ENCODE measurements at regions not wholly inside any gene's neighbourhood (a gene's known extent, or its start where the extent isn't known, plus 50 kb on each side); places are given as distances from the start of the nearest gene placed in this dataset.
A peak's percentile ranks its signal among the peaks of the same experiment; 100 is the strongest.

DNA sequence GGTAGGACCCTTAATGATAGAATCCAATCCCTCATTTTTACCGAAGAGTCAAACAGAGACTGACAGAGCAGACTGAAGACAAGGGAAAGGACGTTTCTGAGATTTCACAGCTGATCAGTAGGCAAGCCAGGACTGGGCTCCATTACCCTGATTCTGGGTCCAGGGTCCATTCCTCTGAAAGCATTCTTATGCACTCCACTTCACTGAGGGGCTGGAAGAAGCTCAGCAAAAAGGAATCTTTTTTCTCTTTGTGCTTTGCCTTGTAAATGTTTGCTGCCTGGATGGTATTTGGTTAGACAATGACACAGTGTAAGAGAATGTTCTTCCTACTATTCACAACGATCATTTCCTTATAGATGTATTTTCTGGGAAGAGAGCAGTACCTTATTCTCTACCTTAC is 331.3 kb upstream of the PROX1 start:
- no peak for DNase-seq

DNA sequence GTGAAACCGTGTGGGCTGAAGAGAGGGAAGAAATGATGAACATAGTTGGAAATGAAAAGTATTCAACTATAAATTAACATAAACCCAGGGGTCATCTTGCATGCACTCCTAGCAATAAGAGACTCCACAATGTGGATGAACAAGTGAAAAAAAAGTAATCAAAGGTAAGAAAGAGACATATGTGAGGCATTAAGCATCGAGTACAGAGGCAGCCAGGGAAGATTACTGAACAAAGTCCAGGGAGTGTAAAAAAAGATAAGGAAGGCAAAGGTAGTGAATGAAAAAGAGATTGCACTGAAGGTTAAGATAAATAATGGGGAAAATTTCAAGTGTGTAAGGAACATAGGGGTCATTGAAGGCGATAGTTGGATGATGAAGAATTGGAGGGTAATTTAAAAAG is 330.8 kb upstream of the PROX1 start:
- DNase-seq: no peak

DNA sequence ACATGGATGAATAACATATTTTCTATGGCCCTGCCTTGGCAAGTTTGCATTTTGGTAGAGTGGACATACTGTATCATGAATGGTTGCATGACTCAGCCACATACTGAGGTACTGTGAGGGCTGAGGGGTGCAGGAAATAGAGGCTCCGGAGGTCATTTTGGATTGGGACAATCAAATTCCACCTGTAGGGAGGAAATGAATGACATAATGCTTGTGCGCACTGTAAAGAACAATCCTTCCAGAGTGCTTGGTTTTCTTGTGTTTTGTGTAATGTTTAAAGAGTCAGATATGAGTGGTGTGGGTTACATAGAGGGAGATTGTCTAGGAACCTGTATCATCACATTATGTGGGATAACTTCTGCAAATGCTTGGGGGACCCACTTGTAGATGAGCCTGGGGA is 329.9 kb upstream of the PROX1 start:
- DNase-seq: no peak

DNA sequence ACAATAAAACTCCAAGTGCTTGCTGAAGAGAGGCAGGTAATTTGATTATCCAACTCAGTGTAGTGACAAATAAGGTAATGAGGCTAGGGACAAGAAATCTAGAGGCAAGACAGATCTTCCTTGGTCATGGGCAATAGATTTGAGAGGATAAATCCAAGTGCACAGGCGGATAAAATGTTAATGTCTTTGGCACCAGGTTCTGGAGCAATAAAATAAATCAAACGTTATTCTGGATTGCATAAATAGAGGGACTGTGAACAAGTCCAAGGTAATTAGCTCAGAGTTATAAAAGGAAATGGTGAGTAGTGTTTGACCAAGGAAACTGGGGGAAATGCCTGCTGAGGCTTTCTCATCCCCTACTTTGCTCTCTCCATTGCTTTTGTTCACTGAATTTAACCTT is 329.3 kb upstream of the PROX1 start:
- no peak for DNase-seq

DNA sequence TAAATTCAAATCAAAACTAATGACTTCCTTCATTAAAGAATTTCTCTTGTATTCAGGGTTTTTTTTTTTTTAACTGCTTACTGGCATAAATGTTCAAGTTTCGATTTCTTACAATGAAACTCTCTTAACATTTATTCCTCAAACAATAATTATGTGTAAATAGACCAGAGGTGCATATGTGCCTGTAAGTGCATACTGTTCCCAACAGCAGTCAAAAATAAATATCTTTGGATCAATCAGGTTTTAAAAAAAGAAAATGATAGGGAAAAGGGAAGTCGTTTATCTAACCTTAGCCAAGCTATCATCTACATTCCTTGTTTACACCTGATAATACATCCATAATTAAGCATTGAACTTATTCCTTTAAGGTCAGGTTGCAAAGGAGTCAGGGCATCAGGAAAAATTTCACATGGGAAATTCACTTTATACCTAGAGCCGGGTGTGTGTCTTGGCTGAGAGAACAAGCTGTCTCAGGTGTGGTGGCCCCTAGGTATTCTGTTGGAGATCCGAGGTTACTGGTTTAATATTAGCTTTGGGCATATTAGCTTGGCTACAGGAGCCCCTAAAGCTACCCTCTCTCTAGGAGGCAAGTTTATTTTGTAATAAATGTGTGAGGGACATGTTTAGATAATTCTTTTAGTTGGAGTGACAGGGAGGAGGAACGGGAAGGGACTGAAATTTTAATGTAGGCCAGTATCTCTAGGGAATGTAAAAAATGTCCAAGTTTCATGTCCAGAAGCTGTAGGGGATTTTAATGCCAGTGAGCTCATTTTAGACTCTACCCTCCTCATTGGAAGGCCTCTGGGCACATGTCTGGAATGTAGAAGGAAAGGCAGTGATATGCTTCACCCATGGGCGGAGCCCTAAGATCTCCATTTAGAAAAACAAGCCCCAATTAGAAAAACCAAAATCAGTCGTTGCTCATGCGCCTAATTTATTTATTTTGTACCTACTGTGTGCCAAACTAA is 327.9 kb upstream of the PROX1 start:
- no peak for DNase-seq

DNA sequence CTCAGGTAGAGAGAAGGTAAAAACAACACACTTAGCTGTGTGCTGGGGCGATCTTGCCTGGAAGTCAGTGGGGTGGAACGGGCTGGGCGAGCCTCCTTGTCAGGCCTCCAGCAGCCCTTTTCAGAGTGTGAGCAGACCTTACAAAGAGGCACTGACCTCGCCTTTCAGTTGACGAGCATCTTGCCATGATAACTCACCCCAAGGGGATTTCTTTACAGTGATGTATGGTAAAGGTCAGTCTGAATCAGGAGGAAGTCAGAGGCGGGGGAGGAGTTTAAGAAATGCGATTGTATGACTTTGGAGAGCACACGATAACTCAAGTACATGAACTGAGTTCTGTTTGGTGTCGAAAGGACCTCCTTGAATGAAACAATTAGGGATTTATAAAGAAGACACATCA is 326.5 kb upstream of the PROX1 start:
- no peak for DNase-seq

DNA sequence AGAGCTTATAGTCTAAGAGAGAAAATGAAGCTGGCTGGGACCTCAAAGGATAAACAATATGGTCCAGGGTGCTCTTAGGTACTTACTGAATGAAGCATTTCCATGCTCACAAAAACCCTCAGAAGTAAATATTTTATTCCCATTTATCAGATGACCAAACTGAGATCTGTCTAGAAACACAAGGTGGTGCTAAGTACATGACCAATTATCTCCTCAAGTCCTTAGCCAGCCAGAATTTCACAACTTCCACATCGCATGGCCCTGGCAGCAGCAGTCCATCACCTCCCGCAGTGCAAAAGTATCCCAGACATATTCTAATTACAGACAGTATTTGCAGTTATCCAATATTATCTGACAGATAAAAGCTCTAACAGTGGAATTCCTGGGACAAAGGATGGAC is 321.7 kb upstream of the PROX1 start:
- no peak for DNase-seq

DNA sequence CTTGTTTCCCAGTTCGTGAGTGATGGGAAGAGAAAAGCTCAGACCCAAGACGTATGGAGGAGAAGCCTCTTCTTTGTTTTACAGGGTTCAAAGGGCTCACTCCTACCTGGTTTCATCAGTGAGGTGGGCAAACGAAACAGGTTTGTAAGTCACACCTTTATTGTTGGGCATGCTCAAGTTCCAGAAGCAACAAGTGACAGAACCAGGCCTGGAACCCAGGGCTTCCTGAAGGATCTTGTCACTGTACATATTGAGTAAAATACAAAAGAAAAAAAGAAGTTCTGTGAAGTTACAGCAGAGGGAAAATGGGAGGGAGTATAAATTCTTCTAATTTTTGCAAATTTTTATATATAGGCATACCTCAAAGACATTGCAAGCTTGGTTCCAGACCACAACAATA is 320.9 kb upstream of the PROX1 start:
- no peak for DNase-seq

DNA sequence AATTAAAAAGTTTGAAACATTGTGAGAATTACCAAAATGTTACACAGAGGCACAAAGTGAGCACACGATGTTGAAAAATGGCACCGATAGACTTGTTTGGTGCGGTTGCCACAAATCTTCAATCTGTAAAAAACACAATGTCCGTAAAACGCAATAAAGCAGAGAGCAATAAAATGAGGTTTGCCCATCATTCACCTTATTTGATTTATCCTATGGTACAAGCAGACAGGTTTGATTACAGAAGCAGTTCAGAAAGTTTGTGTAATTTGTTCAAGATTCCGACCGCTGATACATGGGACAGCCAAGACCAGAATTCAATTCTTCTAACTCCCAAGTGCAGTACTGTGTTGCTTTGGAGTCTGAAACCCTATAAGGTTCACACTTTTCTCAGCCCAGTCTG is 318.3 kb upstream of the PROX1 start:
- DNase-seq: no peak

DNA sequence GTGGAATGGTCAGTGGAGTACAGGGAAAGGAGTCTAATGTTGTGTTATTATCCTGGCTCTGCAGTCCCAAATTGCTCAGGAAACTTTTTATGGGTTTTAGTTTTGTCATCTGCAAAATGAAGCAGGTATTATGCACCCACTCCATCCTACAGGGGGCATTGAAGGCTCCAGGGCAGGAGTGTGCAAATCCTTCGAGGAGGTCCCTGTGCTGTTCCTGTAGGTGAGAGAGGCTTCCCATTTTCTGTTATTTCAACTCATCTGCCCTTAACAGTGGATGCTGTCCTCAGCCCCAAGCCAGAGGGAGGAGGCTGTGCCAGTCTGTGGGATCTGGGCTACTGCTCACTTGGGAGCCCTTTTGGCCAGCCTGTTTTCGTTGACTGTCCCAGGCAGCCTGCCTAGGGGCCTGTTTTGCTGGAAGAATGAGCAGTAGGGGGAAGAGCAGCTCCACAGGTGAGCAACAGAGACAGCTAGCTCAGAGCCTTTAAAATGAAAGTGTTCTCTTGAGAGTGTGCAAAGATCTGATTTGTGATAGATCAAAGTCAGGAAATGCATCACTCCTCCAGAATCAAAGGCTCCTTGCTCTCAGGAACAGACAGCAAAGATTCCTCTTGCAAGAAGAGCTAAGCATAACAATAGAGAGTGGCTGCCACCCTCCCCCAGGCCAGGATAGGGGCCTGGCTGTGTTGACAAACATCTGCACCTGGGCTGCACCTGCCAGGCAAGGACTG is 317.6 kb upstream of the PROX1 start:
- peak; percentile 44 for DNase-seq

DNA sequence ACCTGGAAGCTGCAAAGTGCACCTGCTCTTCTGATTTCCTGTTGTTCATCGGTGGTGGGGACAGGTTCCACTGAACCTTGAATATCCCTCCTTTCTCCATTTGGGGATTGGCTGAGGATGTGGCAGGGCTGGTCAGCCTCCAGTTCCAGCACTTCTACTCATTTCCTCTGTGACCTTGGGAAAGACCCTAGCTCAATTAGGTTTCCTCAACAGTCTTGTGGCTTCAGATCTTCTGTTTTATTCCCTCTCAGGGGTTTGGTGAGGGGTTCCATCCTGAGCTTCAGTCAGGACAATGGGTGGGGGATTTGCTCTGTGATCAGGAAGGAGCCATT is 317.1 kb upstream of the PROX1 start:
- DNase-seq: no peak

DNA sequence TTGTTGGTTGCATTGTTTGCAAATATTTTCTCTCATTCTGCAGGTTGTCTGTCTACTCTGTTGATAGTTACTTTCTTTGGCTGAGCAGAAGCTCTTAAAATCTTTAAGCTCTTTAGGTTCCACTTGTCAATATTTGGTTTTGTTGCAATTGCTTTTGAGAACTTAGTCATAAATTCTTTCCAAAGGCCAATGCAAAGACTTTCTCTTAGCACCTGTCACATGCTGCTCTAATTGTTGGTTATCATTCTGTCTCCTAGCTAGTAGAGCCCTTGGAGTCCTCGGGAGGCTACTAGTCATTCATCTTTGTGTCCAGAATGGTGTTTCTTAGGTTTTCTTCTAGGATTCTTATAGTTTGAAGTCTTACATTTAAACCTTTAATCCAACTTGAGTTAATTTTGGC is 312.7 kb upstream of the PROX1 start:
- no peak for DNase-seq

DNA sequence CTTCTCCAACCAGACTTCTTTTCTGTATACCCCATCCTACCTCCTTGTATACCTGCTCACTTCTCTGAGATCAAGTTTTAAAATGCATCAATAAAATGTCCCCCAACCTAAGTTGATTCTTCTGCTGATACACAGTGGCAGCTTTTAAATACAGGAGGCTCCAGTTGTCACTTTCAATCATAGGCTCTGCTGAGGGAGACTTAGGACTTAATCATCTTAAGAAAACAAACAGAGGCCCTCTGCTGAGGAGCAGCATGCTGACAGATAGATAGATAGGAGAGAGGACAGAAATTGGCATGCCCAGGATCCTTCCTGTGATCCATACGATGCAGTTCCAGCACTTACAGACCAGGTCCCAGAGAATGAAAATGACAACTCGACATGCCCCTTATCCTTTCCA is 311.0 kb upstream of the PROX1 start:
- DNase-seq: no peak

DNA sequence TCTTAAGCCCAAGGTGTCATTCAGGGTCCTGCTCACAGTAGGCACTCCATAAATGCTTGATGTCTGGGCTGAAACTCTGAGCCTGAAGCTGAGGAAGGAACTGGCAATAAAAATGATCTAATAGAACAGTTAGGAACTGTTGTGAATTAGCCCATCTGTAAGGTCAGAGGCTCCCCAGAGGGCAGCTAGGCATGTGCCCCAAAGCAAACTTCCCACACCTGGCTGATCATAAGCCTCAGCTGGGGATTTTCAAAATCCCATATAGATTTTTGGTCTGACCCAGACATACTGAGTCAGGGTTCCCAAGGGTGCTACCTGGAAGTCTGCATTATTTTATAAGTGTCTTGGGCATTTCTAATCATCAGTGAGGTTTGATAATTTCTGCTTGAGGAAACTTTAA is 309.4 kb upstream of the PROX1 start:
- DNase-seq: no peak

DNA sequence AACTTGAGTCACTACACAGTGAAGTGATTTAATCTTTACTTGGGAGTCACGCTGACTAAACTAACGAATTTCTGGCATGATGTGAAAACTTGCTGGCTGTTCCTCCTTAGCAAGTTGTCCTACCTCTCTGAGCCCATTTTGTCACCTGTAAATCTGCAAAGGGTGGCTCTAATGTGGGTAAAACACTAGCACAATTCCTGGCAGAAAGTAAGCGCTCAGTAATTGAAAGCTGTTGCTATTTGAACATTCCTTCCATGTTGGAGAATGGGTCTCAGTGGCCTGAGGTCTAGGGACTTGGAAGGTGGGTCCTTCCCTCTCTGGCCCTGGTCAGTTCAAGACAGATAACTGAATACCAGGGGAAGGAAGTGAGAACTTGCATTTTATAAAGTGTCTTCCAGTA is 309.0 kb upstream of the PROX1 start:
- DNase-seq: no peak

DNA sequence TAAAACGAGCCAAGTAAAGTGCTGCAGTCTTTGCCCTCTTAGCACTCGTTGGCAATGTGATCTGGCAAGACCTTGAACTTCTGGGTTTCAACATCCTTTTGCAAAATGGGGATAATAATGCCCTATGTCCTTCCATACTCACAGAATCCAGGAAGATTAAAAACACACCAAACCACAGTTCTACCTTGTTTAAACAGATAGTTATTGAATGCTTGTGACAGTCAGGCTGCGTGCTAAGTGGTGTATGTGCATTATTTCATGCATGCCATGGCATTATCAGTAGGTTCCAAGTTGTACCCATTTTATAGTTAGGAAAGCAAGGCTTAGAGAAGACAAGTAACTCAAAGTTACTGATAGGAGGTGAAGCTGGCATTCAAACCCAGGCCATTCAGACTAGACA is 308.6 kb upstream of the PROX1 start:
- DNase-seq: no peak

DNA sequence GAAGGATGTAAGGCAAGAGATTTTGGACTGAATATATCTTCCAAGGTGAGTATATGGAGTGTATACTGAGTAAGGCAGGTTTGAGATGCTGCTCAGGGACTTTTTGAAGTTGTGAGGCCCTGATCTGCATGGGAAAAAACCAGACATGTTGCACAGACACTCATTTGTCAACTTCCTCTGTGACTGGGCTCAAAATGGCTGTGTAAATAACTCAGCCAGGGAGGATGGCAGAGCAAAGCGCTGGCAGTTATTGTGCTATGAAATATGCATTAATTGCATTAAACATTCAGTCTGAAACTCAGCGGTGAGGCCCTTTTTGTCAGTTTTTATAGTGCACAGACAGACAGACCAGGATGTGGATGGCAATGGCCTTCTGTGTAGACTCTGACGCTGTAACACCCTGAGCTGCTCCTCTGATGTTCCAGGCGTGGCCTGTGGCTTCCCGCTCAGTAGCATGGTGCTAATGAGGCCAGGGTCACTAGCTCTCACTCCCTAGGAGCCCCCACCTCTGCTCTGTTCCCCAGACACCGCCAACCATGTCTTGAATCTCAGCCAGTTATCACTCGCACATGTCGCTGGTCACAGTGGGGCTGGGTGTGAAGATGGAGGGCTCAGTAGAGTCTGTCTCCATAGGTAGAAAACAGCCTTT is 307.0 kb upstream of the PROX1 start:
- DNase-seq: no peak

DNA sequence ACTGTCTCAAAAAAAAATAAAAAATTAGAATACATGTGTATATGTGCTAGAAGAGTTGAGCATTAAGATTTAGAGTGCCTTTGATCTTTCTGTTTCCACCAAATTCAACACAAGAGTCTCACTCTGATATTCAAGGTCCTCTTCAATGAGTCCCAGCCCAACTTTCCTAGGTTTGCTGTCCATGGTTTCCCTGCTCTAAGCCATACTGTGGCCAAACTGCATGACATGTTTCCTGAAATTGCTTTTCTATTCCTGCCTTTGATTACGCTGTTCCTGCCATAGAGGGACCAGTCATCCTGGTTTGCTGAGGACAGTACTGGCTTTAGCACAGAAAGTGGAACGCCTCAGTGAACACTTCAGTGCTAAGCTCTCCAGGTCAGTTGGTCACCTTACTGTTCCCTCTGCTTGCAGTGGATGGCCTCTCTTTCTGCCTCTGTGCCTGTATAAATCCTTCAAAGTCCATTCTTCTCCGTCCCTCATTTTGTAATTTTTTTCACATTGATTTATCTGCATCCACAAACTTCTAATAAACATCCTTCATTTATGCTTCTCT is 305.9 kb upstream of the PROX1 start:
- no peak for DNase-seq

DNA sequence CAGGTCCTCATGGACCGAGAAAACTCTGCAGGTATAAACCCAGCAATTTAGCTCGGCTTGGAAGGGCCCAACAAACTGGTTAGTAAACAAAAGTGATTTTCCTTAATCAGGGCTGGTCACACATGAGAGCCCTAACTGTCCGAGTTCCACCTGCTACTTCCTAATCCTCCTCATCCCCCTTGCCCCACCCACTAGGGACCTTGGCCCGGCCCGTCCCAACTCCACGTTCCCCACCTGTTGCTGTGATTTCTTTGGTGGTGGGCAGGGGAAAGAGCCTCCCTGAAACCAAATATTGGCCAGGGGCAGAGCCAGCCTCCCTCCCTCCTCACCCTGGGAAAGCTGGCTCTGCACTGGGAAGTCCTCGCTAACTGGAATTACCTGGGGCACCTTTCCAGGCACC is 304.2 kb upstream of the PROX1 start:
- no peak for DNase-seq

DNA sequence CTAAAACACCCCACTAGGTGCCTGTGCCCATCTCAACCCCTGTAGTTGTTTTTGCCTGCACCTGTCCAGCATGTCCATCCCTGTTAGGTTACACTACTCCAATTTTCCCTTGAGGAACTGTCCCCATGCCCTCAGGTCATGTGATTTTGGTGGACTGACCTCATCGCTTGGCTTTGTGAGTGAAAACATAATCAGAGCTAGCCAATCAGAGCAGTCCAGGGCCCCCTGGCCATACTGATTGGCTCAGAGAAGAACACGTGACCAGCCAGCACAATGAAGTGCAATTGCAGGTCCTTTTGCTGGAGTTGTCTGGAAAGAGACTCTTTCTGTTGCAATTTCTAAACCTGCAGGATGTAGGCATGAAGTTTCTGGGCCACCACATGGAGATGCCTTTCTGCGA is 303.3 kb upstream of the PROX1 start:
- DNase-seq: no peak

DNA sequence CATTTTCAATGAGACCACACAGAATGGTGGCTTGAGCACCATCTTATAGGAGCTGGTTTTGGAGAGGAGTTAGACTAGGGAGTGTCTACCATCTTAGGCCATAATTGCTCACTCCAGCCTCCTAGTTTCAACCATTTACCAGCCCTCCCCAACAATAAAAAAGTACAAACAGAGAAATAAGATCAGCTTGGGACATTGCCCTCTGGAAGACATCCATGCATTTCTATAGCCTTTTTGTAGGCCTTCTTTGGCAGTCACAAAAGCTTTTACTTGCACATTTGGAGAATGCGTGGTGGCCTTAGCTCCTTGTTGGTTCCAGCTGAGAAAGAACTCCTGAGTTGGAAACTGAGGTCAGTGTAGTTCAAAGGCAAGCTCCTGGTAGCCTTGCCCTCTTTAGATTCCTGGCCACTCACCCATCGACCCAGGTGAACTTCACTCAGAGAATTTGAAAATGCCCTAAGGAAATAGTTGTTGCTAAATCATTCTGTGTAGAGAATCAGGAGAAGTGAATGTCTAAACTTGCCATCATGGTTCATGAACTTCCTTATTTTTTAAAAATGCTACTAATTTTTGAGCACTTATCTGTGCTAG is 301.7 kb upstream of the PROX1 start:
- DNase-seq: no peak

DNA sequence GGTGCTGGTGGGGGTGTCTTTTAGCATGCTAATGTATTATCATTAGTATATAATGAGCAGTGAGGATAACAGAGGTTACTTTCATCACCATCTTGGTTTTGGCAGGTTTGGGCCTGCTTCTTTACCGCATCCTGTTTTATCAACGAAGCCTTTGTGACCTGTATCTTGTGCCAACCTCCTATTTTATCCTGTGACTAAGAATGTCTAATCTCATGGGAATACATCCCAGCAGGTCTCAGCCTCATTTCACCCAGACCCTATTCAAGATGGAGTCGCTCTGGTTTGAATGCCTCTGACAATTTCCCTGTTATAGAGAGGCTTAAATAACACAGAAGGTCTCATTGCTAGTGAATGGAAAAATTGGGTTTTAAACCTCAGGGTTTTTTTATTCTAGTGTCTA is 300.8 kb upstream of the PROX1 start:
- DNase-seq: no peak

DNA sequence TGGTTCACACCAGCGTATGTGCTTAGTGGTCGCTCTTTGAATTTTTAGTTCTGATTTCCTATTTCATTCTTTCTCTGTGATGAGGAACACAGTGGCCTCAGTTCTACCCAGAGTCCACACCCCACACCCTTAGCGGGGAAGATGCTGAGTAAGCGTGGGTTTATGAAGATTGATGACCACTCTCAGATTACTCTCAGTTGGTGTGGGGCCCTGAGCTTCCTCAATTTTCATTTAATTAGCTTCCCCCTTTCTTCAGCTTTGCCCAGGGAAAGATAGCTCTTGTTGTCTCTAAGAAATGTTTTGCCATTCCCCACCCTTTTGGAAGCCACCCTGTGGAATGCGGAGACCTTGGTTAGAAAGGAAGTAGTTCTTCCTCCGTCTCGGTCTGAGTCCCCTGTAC is 299.9 kb upstream of the PROX1 start:
- no peak for DNase-seq

Data from activated CD4-positive, alpha-beta T cell treated with anti-CD3 and anti-CD28 coated beads, Interleukin-2, amount 50 U/mL, for 1 hour (primary cell).